ENCODE measurements at regions not wholly inside any gene's neighbourhood (a gene's known extent, or its start where the extent isn't known, plus 50 kb on each side); places are given as distances from the start of the nearest gene placed in this dataset.

- TF ChIP-seq CTCF (conservative IDR thresholded peaks at IDR 0.05 in 1 of 2, IDR thresholded peaks at IDR 0.05 in 1 of 2; ENCODE audit: extremely low read depth in 1 of 2, insufficient read depth in 1 of 2, low read depth in 1 of 2, low read length in 2 of 2), result no peak
- no peak for TF ChIP-seq EZH2 (IDR thresholded peaks at IDR 0.05; ENCODE audit: borderline replicate concordance, low read length)
Measured at GRCh38 chr2:176755537-176756135, 457.0 kb upstream of the HNRNPA3 start.
